HEK293 (cell line): ENCODE measurements at regions not wholly inside any gene's neighbourhood (a gene's known extent, or its start where the extent isn't known, plus 50 kb on each side); places are given as distances from the start of the nearest gene placed in this dataset.
"Not testable (repeated sequence)": the region's sequence is repeated elsewhere in the genome, so short reads cannot be mapped to it uniquely, and the experiment has no call there.

ENCODE experiments used
- CTCF ChIA-PET: fragments of 350-600 bp; formaldehyde crosslinking; extraction: SDS; loops from one replicate; lab custom pipeline; 2021; ENCODE audit warnings: antibody characterized with exemption; lab: Yijun Ruan, JAX
- POLR2A ChIA-PET: fragments of 300-600 bp; formaldehyde crosslinking; extraction: SDS; loops from one replicate; lab custom pipeline; 2020; ENCODE audit warnings: antibody characterized with exemption, inconsistent platforms; lab: Yijun Ruan, JAX
- H3K27ac ChIP-seq: fragments of 200-500 bp; sonication (Bioruptor generic); 2 replicates; pipeline ENCODE4 v1.5.1; 2014; ENCODE audit warnings: low read depth, low read length, control low read depth, inconsistent platforms; ENCODE audit errors: extremely low read depth
- H3K36me3 ChIP-seq, 2 experiments: fragments of 200-500 bp in 1 of 2; sonication (Bioruptor generic) in 1 of 2; 1 replicate in 1 of 2; 2 replicates in 1 of 2; pipeline ENCODE4 v1.5.1; 2014 to 2017; ENCODE audit warnings: inconsistent platforms in 2 of 2, low read length in 2 of 2; ENCODE audit not compliant: control insufficient read depth in 2 of 2, insufficient read depth in 1 of 2
- H3K4me1 ChIP-seq: fragments of 200-500 bp; sonication (Bioruptor generic); 2 replicates; pipeline ENCODE4 v1.5.1; 2014; ENCODE audit warnings: mild to moderate bottlenecking, low read length, inconsistent platforms; ENCODE audit not compliant: control insufficient read depth, insufficient read depth
- H3K4me3 ChIP-seq: 2 replicates; pipeline ENCODE4 v1.5.1; 2011; ENCODE audit warnings: low read depth, mild to moderate bottlenecking, control low read depth, low read length, moderate library complexity
- H3K9me3 ChIP-seq: fragments of 200-500 bp; sonication (Bioruptor generic); 2 replicates; pipeline ENCODE4 v1.5.1; 2014; ENCODE audit warnings: low read depth, low read length, inconsistent platforms; ENCODE audit not compliant: control insufficient read depth, insufficient read depth
- KLF16 ChIP-seq: fragments of 450-650 bp; formaldehyde crosslinking; IDR thresholded peaks from 2 replicates; pipeline ENCODE4 v1.5.1; 2017; ENCODE audit warnings: missing biosample characterization, missing genetic modification characterization
- MEIS1 ChIP-seq: sonication (generic); formaldehyde crosslinking; IDR thresholded peaks from 2 replicates; pipeline ENCODE4 v1.8.1; 2022; ENCODE audit warnings: missing genetic modification reagents, mild to moderate bottlenecking, borderline replicate concordance
- PRDM1 ChIP-seq: fragments of 450-650 bp; formaldehyde crosslinking; IDR thresholded peaks from 2 replicates; pipeline ENCODE4; 2016; ENCODE audit warnings: missing biosample characterization, missing genetic modification characterization
- REST ChIP-seq: fragments of 450-650 bp; formaldehyde crosslinking; IDR thresholded peaks from 2 replicates; pipeline ENCODE4 v1.5.1; 2016; ENCODE audit warnings: missing biosample characterization, missing genetic modification characterization
- SETDB1 ChIP-seq: IDR thresholded peaks from one replicate; pipeline ENCODE4 v1.6.1; 2017; ENCODE audit warnings: mild to moderate bottlenecking, low read length, moderate library complexity, mixed read lengths; ENCODE audit not compliant: insufficient read length
- TRIM28 ChIP-seq: IDR thresholded peaks from 2 replicates; pipeline ENCODE4 v1.6.1; 2011; ENCODE audit warnings: low read length, control low read depth, borderline replicate concordance
- ZBTB10 ChIP-seq: fragments of 450-650 bp; formaldehyde crosslinking; IDR thresholded peaks from 2 replicates; pipeline ENCODE4 v1.5.1; 2016; ENCODE audit warnings: missing biosample characterization, missing genetic modification characterization
- ZBTB7A ChIP-seq: fragments of 450-650 bp; formaldehyde crosslinking; IDR thresholded peaks from 2 replicates; pipeline ENCODE4 v1.5.1; 2016; ENCODE audit warnings: low read depth, missing biosample characterization, missing genetic modification characterization
- ZBTB8A ChIP-seq: fragments of 450-650 bp; formaldehyde crosslinking; IDR thresholded peaks from 2 replicates; pipeline ENCODE4 v1.5.1; 2016; ENCODE audit warnings: missing biosample characterization, missing genetic modification characterization
- ZNF211 ChIP-seq: fragments of 450-650 bp; formaldehyde crosslinking; IDR thresholded peaks from 2 replicates; pipeline ENCODE4 v1.5.1; 2016; ENCODE audit warnings: low read depth, missing biosample characterization, missing genetic modification characterization
- ZNF239 ChIP-seq: fragments of 450-650 bp; formaldehyde crosslinking; IDR thresholded peaks from 2 replicates; pipeline ENCODE4 v1.5.1; 2016; ENCODE audit warnings: missing biosample characterization, missing genetic modification characterization
- ZNF266 ChIP-seq: fragments of 450-650 bp; formaldehyde crosslinking; IDR thresholded peaks from 2 replicates; pipeline ENCODE4 v1.5.1; 2016; ENCODE audit warnings: missing biosample characterization, missing genetic modification characterization, low read depth
- ZNF311 ChIP-seq: fragments of 450-650 bp; formaldehyde crosslinking; IDR thresholded peaks from 2 replicates; pipeline ENCODE4 v1.5.1; 2017; ENCODE audit warnings: missing biosample characterization, missing genetic modification characterization, borderline replicate concordance
- ZNF354C ChIP-seq: fragments of 450-650 bp; formaldehyde crosslinking; IDR thresholded peaks from 2 replicates; pipeline ENCODE4 v1.5.1; 2016; ENCODE audit warnings: missing biosample characterization, missing genetic modification characterization, low read depth, borderline replicate concordance
- ZNF623 ChIP-seq: fragments of 450-650 bp; formaldehyde crosslinking; IDR thresholded peaks from 2 replicates; pipeline ENCODE4 v1.5.1; 2016; ENCODE audit warnings: missing biosample characterization, missing genetic modification characterization
- TF ChIP-seq, protein P1 (sequence below): fragments of 450-650 bp; formaldehyde crosslinking; IDR thresholded peaks from 2 replicates; pipeline ENCODE4 v1.5.1; 2016; ENCODE audit warnings: missing biosample characterization, missing genetic modification characterization, low read depth
- TF ChIP-seq, protein P2 (sequence below): fragments of 450-650 bp; formaldehyde crosslinking; IDR thresholded peaks from 2 replicates; pipeline ENCODE4 v1.5.1; 2017; ENCODE audit warnings: missing biosample characterization, missing genetic modification characterization

- no peak for TF ChIP-seq ZBTB10 (tag by site-specific recombination)
- no peak for TF ChIP-seq ZNF311 (tag by site-specific recombination)
- no peak for TF ChIP-seq PRDM1
- TF ChIP-seq, protein P1, sequence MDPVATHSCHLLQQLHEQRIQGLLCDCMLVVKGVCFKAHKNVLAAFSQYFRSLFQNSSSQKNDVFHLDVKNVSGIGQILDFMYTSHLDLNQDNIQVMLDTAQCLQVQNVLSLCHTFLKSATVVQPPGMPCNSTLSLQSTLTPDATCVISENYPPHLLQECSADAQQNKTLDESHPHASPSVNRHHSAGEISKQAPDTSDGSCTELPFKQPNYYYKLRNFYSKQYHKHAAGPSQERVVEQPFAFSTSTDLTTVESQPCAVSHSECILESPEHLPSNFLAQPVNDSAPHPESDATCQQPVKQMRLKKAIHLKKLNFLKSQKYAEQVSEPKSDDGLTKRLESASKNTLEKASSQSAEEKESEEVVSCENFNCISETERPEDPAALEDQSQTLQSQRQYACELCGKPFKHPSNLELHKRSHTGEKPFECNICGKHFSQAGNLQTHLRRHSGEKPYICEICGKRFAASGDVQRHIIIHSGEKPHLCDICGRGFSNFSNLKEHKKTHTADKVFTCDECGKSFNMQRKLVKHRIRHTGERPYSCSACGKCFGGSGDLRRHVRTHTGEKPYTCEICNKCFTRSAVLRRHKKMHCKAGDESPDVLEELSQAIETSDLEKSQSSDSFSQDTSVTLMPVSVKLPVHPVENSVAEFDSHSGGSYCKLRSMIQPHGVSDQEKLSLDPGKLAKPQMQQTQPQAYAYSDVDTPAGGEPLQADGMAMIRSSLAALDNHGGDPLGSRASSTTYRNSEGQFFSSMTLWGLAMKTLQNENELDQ (tag by site-specific recombination), result no peak
- TF ChIP-seq ZNF239, result no peak
- TF ChIP-seq, protein P2, sequence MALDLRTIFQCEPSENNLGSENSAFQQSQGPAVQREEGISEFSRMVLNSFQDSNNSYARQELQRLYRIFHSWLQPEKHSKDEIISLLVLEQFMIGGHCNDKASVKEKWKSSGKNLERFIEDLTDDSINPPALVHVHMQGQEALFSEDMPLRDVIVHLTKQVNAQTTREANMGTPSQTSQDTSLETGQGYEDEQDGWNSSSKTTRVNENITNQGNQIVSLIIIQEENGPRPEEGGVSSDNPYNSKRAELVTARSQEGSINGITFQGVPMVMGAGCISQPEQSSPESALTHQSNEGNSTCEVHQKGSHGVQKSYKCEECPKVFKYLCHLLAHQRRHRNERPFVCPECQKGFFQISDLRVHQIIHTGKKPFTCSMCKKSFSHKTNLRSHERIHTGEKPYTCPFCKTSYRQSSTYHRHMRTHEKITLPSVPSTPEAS (tag by site-specific recombination), result no peak
Observed at GRCh38 chr6:91904586-91905164, 1317.8 kb upstream of the MAP3K7 start (continued).

GRCh38 chr6:91895599-91896285, 1308.9 kb upstream of the MAP3K7 start:
- TF ChIP-seq REST (tag by site-specific recombination) (peak; percentile 74), KLF16 (tag by site-specific recombination) (no peak)
- TF ChIP-seq, all 188 proteins: peak for 1
- no peaks in the 10 kb centered on the region for H3K4me1 ChIP-seq

GRCh38 chr6:91886183-91886795, 1299.4 kb upstream of the MAP3K7 start:
- Histone ChIP-seq H3K9me3 (no peaks in the 10 kb centered on the region), H3K27ac (no peak overlapping the region), H3K4me3 (no peak overlapping the region), H3K36me3 (no peaks in the 10 kb centered on the region), H3K4me1 (no peaks in the 10 kb centered on the region)
- CTCF ChIA-PET, result no interaction called here
- POLR2A ChIA-PET, result no interaction called here
- TF ChIP-seq ZNF623 (tag by site-specific recombination) (no peak), ZBTB7A (tag by site-specific recombination) (no peak), MEIS1 (no peak), SETDB1 (peak; percentile 91), ZNF211 (tag by site-specific recombination) (no peak), TRIM28 (peak; percentile 89; the same call in 1 of the 2 replicates), ZNF266 (tag by site-specific recombination) (no peak), ZNF354C (no peak), ZBTB8A (no peak)

More at GRCh38 chr6:91895599-91896285, 1308.9 kb upstream of the MAP3K7 start:
- H3K9me3 ChIP-seq, result no peaks in the 10 kb centered on the region
- no peak overlapping the region for H3K27ac ChIP-seq
- CTCF ChIA-PET, result interaction anchor here (0.6 kb wide), 1 partner anchor 157 kb away, joined by 3 read pairs; no protein-coding TSS in a partner anchor
- no peak overlapping the region for H3K4me3 ChIP-seq
- POLR2A ChIA-PET, result no interaction called here
- no peaks in the 10 kb centered on the region for H3K36me3 ChIP-seq

DNA sequence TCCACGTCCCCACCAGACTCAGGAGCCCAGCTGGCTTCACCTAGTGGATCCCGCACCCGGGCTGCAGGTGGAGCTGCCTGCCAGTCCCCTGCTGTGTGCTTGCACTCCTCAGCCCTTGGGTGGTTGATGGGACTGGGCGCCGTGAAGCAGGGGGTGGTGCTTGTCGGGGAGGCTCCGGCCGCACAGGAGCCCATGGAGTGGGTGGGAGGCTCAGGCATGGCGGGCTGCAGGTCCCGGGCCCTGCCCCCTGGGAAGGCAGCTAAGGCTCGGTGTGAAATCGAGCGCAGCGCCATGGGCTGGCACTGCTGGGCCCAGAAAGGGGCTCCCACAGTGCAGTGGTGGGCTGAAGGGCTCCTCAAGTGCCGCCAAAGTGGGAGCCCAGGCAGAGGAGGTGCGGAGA, 1294.9 kb upstream of the MAP3K7 start:
- H3K27ac ChIP-seq, POLR2A ChIA-PET, H3K4me1 ChIP-seq, H3K9me3 ChIP-seq, H3K36me3 ChIP-seq, H3K4me3 ChIP-seq: not testable (repeated sequence)
- CTCF ChIA-PET, result interaction anchor here (0.6 kb wide), 1 partner anchor 30 kb away, joined by 3 read pairs; no protein-coding TSS in a partner anchor
